Vagina (tissue), 2 donors: ENCODE measurements at regions not wholly inside any gene's neighbourhood (a gene's known extent, or its start where the extent isn't known, plus 50 kb on each side); places are given as distances from the start of the nearest gene placed in this dataset.

Source experiments
- DNase-seq, 2 donors: peaks; one replicate each; pipeline ENCODE4 v3.0.0-alpha.2; 2017; ENCODE audit errors: extremely low spot score in 2 of 2
- H3K27ac ChIP-seq: fragments of 200-600 bp; sonication (generic); one replicate; pipeline ENCODE4 v1.5.1; 2019
- H3K27me3 ChIP-seq: fragments of 200-600 bp; sonication (generic); one replicate; pipeline ENCODE4 v1.5.1; 2019
- H3K36me3 ChIP-seq, 2 donors: fragments of 200-600 bp; sonication (generic); one replicate each; pipeline ENCODE4 v1.5.1; 2017 to 2019
- H3K4me1 ChIP-seq: fragments of 200-600 bp; sonication (generic); one replicate; pipeline ENCODE4 v1.5.1; 2019
- H3K4me3 ChIP-seq, 2 donors: fragments of 200-600 bp; sonication (generic); 1 replicate in 1 of 2; 2 replicates in 1 of 2; pipeline ENCODE4 v1.5.1; 2016 to 2019
- H3K9me3 ChIP-seq: fragments of 200-600 bp; sonication (generic); one replicate; pipeline ENCODE4 v1.5.1; 2019
- POLR2A ChIP-seq, 2 donors: fragments of 450-650 bp; IDR thresholded peaks; one replicate each; pipeline ENCODE4 v1.6.1; 2017; ENCODE audit warnings: antibody characterized with exemption in 2 of 2, mild to moderate bottlenecking in 2 of 2, moderate library complexity in 2 of 2
- POLR2AphosphoS5 ChIP-seq, 2 donors: sonication (generic); formaldehyde crosslinking; IDR thresholded peaks; one replicate each; pipeline ENCODE4 v1.9.0; 2017; ENCODE audit warnings: antibody characterized with exemption in 2 of 2, mild to moderate bottlenecking in 2 of 2, low read depth in 1 of 2; ENCODE audit not compliant: insufficient read depth in 1 of 2
- intact Hi-C: fragments of 100-400 bp; cut with DNase I; formaldehyde crosslinking; loops from one replicate; pipeline ENCODE4 v1.15.1; 2023
- TF ChIP-seq, protein P1 (sequence below), 3 experiments: fragments of 450-650 bp in 2 of 3; fragments of 200-600 bp in 1 of 3; sonication (generic) in 1 of 3; IDR thresholded peaks; one replicate each; pipeline ENCODE4 v1.5.1; 2017 to 2019; ENCODE audit warnings: antibody characterized with exemption in 3 of 3, mild to moderate bottlenecking in 2 of 3, moderate library complexity in 2 of 3

DNA sequence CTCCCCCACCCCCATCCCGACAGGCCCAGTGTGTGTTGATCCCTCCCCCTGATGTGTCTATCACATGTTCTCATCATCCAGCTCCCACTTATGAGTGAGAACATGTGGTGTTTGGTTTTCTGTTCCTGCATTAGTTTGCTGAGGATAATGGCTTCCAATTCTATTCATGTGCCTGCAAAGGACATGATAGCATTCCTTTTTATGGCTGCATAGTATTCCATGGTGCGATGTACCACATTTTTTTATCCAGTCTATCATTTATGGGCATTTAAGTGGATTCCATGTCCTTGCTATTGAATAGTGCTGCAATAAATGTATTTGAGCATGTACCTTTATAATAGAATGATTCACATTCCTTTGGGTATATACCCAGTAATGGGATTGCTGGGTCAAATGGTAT, 66.6 kb upstream of the NXT1 start:
- Histone ChIP-seq H3K36me3 (no peaks in the 10 kb centered on the region), H3K9me3 (no peaks in the 10 kb centered on the region), H3K27me3 (no peaks in the 10 kb centered on the region), H3K4me3 (no peak overlapping the region), H3K27ac (no peak overlapping the region), H3K4me1 (no peaks in the 10 kb centered on the region)
- intact Hi-C loops, result no loop called here
- no peak for DNase-seq
- TF ChIP-seq POLR2AphosphoS5 (IDR thresholded peaks at IDR 0.05; ENCODE audit: insufficient read depth in 1 of 2, low read depth in 1 of 2) (no peak), POLR2A (IDR thresholded peaks at IDR 0.05) (no peak)
- TF ChIP-seq, protein P1, sequence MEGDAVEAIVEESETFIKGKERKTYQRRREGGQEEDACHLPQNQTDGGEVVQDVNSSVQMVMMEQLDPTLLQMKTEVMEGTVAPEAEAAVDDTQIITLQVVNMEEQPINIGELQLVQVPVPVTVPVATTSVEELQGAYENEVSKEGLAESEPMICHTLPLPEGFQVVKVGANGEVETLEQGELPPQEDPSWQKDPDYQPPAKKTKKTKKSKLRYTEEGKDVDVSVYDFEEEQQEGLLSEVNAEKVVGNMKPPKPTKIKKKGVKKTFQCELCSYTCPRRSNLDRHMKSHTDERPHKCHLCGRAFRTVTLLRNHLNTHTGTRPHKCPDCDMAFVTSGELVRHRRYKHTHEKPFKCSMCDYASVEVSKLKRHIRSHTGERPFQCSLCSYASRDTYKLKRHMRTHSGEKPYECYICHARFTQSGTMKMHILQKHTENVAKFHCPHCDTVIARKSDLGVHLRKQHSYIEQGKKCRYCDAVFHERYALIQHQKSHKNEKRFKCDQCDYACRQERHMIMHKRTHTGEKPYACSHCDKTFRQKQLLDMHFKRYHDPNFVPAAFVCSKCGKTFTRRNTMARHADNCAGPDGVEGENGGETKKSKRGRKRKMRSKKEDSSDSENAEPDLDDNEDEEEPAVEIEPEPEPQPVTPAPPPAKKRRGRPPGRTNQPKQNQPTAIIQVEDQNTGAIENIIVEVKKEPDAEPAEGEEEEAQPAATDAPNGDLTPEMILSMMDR (IDR thresholded peaks at IDR 0.05), result no peak

DNA sequence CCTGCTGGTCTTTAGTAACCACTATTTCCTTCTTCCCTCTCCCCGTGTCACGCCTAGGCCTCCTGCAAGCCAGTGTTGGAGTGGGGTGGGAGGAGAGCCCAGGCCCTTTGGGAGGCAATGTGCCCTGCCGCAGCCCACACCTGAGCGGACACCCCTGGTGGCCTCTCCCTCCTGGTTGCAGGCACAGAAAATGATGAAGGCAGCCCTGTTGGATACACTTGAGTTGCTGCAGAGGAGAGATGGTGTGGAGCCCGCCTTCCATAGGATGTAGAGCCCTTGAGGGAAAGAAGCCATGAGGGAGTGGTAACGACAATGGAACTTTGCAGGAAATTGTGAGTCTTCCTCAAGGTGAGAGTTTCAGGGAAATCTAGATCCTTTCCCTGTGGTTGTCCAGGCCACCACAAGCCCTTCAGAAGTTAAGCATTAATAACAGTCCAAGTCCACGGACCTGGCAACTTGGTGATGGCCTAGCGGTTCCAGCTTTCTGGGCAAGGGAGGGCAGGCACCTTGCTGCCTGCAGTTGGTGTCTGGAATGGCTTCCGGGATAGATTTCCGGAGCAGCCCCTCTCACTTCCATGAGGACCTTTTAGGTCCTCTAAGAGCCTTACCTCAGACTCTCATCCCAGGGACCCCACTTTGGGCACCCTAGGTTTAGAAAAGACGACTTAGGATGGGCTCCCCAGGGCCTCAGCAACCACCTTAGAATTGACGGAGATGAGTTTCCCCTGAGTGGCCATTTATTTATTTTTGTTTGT, 67.3 kb upstream of the NXT1 start:
- intact Hi-C loops, result no loop called here
- DNase-seq, result no peak

DNA sequence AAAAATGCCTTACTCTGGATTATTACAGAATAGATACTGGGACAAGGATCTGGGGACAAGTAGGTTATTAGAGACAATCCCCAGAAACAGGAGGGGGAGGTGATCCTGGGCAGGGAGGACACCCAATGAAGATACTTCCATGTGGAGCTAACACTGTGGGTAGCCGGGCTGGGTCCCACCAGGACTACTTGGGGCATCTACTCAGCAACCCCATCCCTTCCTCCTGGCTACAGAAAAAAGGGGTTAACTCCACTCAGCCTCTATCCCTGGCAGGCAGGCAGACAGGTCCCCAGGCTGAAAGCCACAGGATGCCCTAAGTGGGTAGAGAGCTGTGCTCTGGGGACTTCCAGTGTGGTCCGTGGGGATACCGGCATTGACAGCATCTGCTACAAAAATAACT, 68.0 kb upstream of the NXT1 start:
- Histone ChIP-seq H3K27me3 (no peaks in the 10 kb centered on the region), H3K9me3 (no peaks in the 10 kb centered on the region), H3K36me3 (no peaks in the 10 kb centered on the region), H3K4me3 (no peak overlapping the region), H3K4me1 (no peaks in the 10 kb centered on the region), H3K27ac (no peak overlapping the region)
- TF ChIP-seq POLR2A (IDR thresholded peaks at IDR 0.05), result no peak
- TF ChIP-seq POLR2AphosphoS5 (IDR thresholded peaks at IDR 0.05; ENCODE audit: insufficient read depth in 1 of 2, low read depth in 1 of 2), result no peak
- TF ChIP-seq, protein P1 (IDR thresholded peaks at IDR 0.05), result no peak
- intact Hi-C loops, result no loop called here
- DNase-seq, result no peak

More for the DNA sequence above, 67.3 kb upstream of the NXT1 start:
- no peaks in the 10 kb centered on the region for H3K9me3 ChIP-seq
- H3K4me1 ChIP-seq, result no peaks in the 10 kb centered on the region
- H3K27ac ChIP-seq, result no peak overlapping the region
- H3K4me3 ChIP-seq, result no peak overlapping the region
- no peaks in the 10 kb centered on the region for H3K27me3 ChIP-seq
- TF ChIP-seq, protein P1 (IDR thresholded peaks at IDR 0.05), result no peak
- TF ChIP-seq POLR2A (IDR thresholded peaks at IDR 0.05), result no peak
- TF ChIP-seq POLR2AphosphoS5 (IDR thresholded peaks at IDR 0.05; ENCODE audit: insufficient read depth in 1 of 2, low read depth in 1 of 2), result no peak
- H3K36me3 ChIP-seq, result no peaks in the 10 kb centered on the region

DNA sequence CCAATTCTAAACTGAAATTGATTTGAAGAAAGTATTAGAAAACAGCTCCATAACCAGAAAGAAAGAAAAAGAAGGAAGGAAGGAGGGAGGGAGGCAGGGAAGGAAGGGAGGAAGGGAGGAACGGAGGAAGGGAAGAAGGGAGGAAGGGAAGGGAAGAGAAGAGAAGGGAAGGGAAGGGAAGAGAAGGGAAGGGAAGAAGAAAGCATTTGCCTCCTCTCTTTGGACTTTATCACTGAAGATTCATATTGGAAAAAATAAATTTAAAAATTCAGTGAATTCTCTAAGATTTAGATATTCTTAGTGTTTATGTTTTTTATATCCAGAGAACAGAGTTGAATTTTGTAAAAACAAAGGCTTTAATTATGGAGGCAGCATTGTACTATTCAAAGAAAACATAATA, 68.5 kb upstream of the NXT1 start:
- H3K4me3 ChIP-seq, result no peak overlapping the region

DNA sequence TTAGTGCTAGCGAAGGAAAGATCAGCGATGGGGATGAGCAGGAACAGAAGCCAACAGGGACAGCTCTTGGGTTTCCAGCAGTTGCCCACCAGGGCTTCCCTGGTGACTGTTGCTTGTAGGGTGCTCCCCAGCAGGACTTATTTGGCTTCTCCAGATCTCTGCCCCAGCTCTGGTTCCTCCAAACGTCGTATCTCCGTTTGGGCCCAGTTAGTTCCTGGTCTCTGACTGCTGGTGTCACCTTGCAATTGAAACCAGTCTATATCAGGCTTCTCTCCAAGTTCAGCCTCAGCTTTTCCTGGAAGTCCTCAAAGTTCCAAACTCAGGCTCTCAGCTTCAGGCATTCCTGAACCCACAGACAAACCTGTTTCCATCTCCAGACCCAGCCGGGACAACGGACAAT, 70.8 kb upstream of the NXT1 start:
- no peak overlapping the region for H3K27ac ChIP-seq
- no peak for TF ChIP-seq POLR2A (IDR thresholded peaks at IDR 0.05)
- TF ChIP-seq, protein P1 (IDR thresholded peaks at IDR 0.05), result no peak
- TF ChIP-seq POLR2AphosphoS5 (IDR thresholded peaks at IDR 0.05; ENCODE audit: insufficient read depth in 1 of 2, low read depth in 1 of 2), result no peak
- intact Hi-C loops, result no loop called here
- no peak overlapping the region for H3K4me3 ChIP-seq
- no peaks in the 10 kb centered on the region for H3K27me3 ChIP-seq
- no peaks in the 10 kb centered on the region for H3K9me3 ChIP-seq
- no peaks in the 10 kb centered on the region for H3K36me3 ChIP-seq
- no peaks in the 10 kb centered on the region for H3K4me1 ChIP-seq
- DNase-seq, result no peak

More for the DNA sequence above, 68.5 kb upstream of the NXT1 start:
- Histone ChIP-seq H3K27me3 (no peaks in the 10 kb centered on the region), H3K27ac (no peak overlapping the region), H3K36me3 (no peaks in the 10 kb centered on the region), H3K4me1 (no peaks in the 10 kb centered on the region), H3K9me3 (no peaks in the 10 kb centered on the region)
- intact Hi-C loops, result no loop called here
- DNase-seq, result no peak
- no peak for TF ChIP-seq POLR2AphosphoS5 (IDR thresholded peaks at IDR 0.05; ENCODE audit: insufficient read depth in 1 of 2, low read depth in 1 of 2)
- TF ChIP-seq, protein P1 (IDR thresholded peaks at IDR 0.05), result no peak
- TF ChIP-seq POLR2A (IDR thresholded peaks at IDR 0.05), result no peak
